Esophagus squamous epithelium (tissue), 5 donors: ENCODE measurements at regions not wholly inside any gene's neighbourhood (a gene's known extent, or its start where the extent isn't known, plus 50 kb on each side); places are given as distances from the start of the nearest gene placed in this dataset.

Source experiments
- DNase-seq: peaks from one replicate; lab custom pipeline; 2025; lab: John Stamatoyannopoulos, UW
- H3K27ac ChIP-seq, 4 donors: fragments of 200-600 bp; sonication (generic); one replicate each; pipeline ENCODE4 v1.5.1; 2016 to 2019; ENCODE audit warnings: mild to moderate bottlenecking in 1 of 4
- H3K27me3 ChIP-seq, 4 donors: fragments of 200-600 bp; sonication (generic); 1 replicate in 3 of 4; 2 replicates in 1 of 4; pipeline versions ENCODE4 v1.5.1 to v1.6.0; 2017 to 2021; ENCODE audit warnings: antibody characterized with exemption in 1 of 4
- H3K36me3 ChIP-seq, 3 donors: fragments of 200-600 bp; sonication (generic); one replicate each; pipeline ENCODE4 v1.5.1; 2016 to 2019
- H3K4me1 ChIP-seq, 3 donors: fragments of 200-600 bp; sonication (generic); one replicate each; pipeline ENCODE4 v1.5.1; 2017 to 2019
- H3K4me3 ChIP-seq, 4 donors: fragments of 200-600 bp; sonication (generic); 1 replicate in 3 of 4; 2 replicates in 1 of 4; pipeline ENCODE4 v1.5.1; 2016 to 2019; ENCODE audit warnings: mild to moderate bottlenecking in 2 of 4, moderate library complexity in 1 of 4
- H3K9me3 ChIP-seq, 3 donors: fragments of 200-600 bp; sonication (generic); one replicate each; pipeline ENCODE4 v1.5.1; 2016 to 2019
- CTCF ChIP-seq, 6 experiments: fragments of 450-650 bp in 4 of 6; fragments of 200-600 bp in 2 of 6; sonication (generic) in 2 of 6; IDR thresholded peaks; one replicate each; pipeline ENCODE4 v1.5.1; 2016 to 2019; ENCODE audit warnings: antibody characterized with exemption in 6 of 6, mild to moderate bottlenecking in 4 of 6, moderate library complexity in 4 of 6
- POLR2A ChIP-seq, 4 donors: fragments of 450-650 bp; IDR thresholded peaks; one replicate each; pipeline ENCODE4 v1.6.1; 2017; ENCODE audit warnings: antibody characterized with exemption in 4 of 4, mild to moderate bottlenecking in 4 of 4, moderate library complexity in 3 of 4
- WGBS, 2 donors: methylation state at CpG; one replicate each; pipeline ENCODE4 v1.1.5; 2018; 5-methylcytosine and 5-hydroxymethylcytosine counted together
- intact Hi-C: fragments of 100-400 bp; cut with DNase I; formaldehyde crosslinking; loops from one replicate; pipeline ENCODE4 v1.15.0; 2022
- donor health status: DM: yes; HTN: yes; CAD: no.

- Histone ChIP-seq H3K4me1 (no peaks in the 10 kb centered on the region), H3K36me3 (no peaks in the 10 kb centered on the region), H3K27ac (no peak overlapping the region), H3K9me3 (peaks cover 0 to 21% (median 10%) of the 10 kb centered on the region in 3 donors), H3K27me3 (no peaks in the 10 kb centered on the region), H3K4me3 (no peak overlapping the region)
- intact Hi-C loops, result no loop called here
- TF ChIP-seq CTCF (IDR thresholded peaks at IDR 0.05), result no peak
- TF ChIP-seq POLR2A (IDR thresholded peaks at IDR 0.05), result no peak
- DNase-seq, result no peak
- whole genome bisulfite sequencing, 2 donors, result 39 to 56% methylated on average over 2 of the region's 2 CpGs
Observed at GRCh38 chr7:50220273-50220672, 84.2 kb upstream of the IKZF1 start.

GRCh38 chr7:50217821-50218281, 86.7 kb upstream of the IKZF1 start:
- H3K4me3 ChIP-seq, result no peak overlapping the region
- 37 to 48% methylated on average over 3 of the region's 4 CpGs for WGBS, 2 donors
- no peaks in the 10 kb centered on the region for H3K36me3 ChIP-seq
- peaks cover 0 to 13% (median 10%) of the 10 kb centered on the region in 3 donors for H3K9me3 ChIP-seq
- intact Hi-C loops, result no loop called here
- no peak overlapping the region for H3K27ac ChIP-seq
- H3K4me1 ChIP-seq, result no peaks in the 10 kb centered on the region
- TF ChIP-seq CTCF (IDR thresholded peaks at IDR 0.05), result no peak
- no peak for TF ChIP-seq POLR2A (IDR thresholded peaks at IDR 0.05)
- DNase-seq, result no peak
- H3K27me3 ChIP-seq, result no peaks in the 10 kb centered on the region

GRCh38 chr7:50217401-50217800, 87.1 kb upstream of the IKZF1 start:
- H3K9me3 ChIP-seq, result peaks cover 0 to 8% (median 8%) of the 10 kb centered on the region in 3 donors
- no peaks in the 10 kb centered on the region for H3K36me3 ChIP-seq
- no peak overlapping the region for H3K4me3 ChIP-seq
- H3K4me1 ChIP-seq, result no peaks in the 10 kb centered on the region
- no peak for TF ChIP-seq POLR2A (IDR thresholded peaks at IDR 0.05)
- TF ChIP-seq CTCF (IDR thresholded peaks at IDR 0.05), result no peak
- 71 to 77% methylated on average over 4 of the region's 4 CpGs for WGBS, 2 donors
- intact Hi-C loops, result no loop called here
- no peak for DNase-seq
- H3K27me3 ChIP-seq, result no peaks in the 10 kb centered on the region
- H3K27ac ChIP-seq, result no peak overlapping the region

- no peak overlapping the region for H3K27ac ChIP-seq
- 96% methylated on average over 3 of the region's 5 CpGs; no CpG with 5 or more reads in 1 of the 2 donors for WGBS, 2 donors
- H3K27me3 ChIP-seq, result no peaks in the 10 kb centered on the region
- H3K4me3 ChIP-seq, result no peak overlapping the region
- H3K4me1 ChIP-seq, result no peaks in the 10 kb centered on the region
- H3K9me3 ChIP-seq, result peaks cover 0 to 1% (median under 1%) of the 10 kb centered on the region in 3 donors
- TF ChIP-seq POLR2A (IDR thresholded peaks at IDR 0.05) (no peak), CTCF (IDR thresholded peaks at IDR 0.05) (no peak)
- intact Hi-C loops, result no loop called here
- no peaks in the 10 kb centered on the region for H3K36me3 ChIP-seq
- no peak for DNase-seq
Observed at GRCh38 chr7:50216626-50217025, 87.9 kb upstream of the IKZF1 start.

GRCh38 chr7:50214771-50215170, 89.7 kb upstream of the IKZF1 start:
- no peaks in the 10 kb centered on the region for H3K36me3 ChIP-seq
- H3K4me1 ChIP-seq, result no peaks in the 10 kb centered on the region
- WGBS, 2 donors, result 81 to 90% methylated on average over 7 to 8 of the region's 8 CpGs
- DNase-seq, result no peak
- TF ChIP-seq POLR2A (IDR thresholded peaks at IDR 0.05), result no peak
- H3K27ac ChIP-seq, result no peak overlapping the region
- H3K4me3 ChIP-seq, result no peak overlapping the region
- H3K9me3 ChIP-seq, result no peaks in the 10 kb centered on the region
- no peaks in the 10 kb centered on the region for H3K27me3 ChIP-seq
- intact Hi-C loops, result no loop called here
